Activated B cell treated with CpG ODN at 0.5 μM for 24 hours (primary cell): ENCODE measurements at regions not wholly inside any gene's neighbourhood (a gene's known extent, or its start where the extent isn't known, plus 50 kb on each side); places are given as distances from the start of the nearest gene placed in this dataset.

Experiments used
- ATAC-seq: fragments of 200-7000 bp; cut with Tn5 transposase; one replicate; pipeline ENCODE4 v1.10.0; 2021; ENCODE audit warnings: low read depth, mild to moderate bottlenecking, moderate library complexity
- CTCF ChIA-PET: fragments of 350-600 bp; sonication (Branson Sonifier 250); formaldehyde crosslinking; loops from one replicate; lab custom pipeline; 2021; ENCODE audit warnings: antibody characterized with exemption; lab: Charles Lee
- POLR2A ChIA-PET: fragments of 350-600 bp; sonication (Branson Sonifier 250); formaldehyde crosslinking; loops from one replicate; lab custom pipeline; 2021; ENCODE audit warnings: antibody characterized with exemption; lab: Charles Lee
- DNase-seq: peaks from one replicate; pipeline ENCODE4 v3.0.0; 2022
- H3K27ac Mint-ChIP-seq: one replicate; pipeline ENCODE4 v1.8.0; 2020; ENCODE audit warnings: mixed read lengths
- H3K27me3 Mint-ChIP-seq: one replicate; pipeline ENCODE4 v1.8.0; 2021; ENCODE audit warnings: mixed read lengths
- H3K36me3 Mint-ChIP-seq: one replicate; pipeline ENCODE4 v1.8.0; 2021; ENCODE audit warnings: low read depth, mixed read lengths
- H3K4me1 Mint-ChIP-seq: one replicate; pipeline ENCODE4 v1.8.0; 2021; ENCODE audit warnings: mixed read lengths
- H3K4me3 Mint-ChIP-seq: one replicate; pipeline ENCODE4 v1.8.0; 2020; ENCODE audit warnings: mild to moderate bottlenecking, mixed read lengths
- H3K9me3 Mint-ChIP-seq: one replicate; pipeline ENCODE4 v1.8.0; 2020; ENCODE audit warnings: mixed read lengths
- intact Hi-C: fragments of 100-400 bp; cut with micrococcal nuclease; formaldehyde crosslinking; loops from one replicate; pipeline ENCODE4 v1.15.1; 2024
- TF ChIP-seq, protein P1 (sequence below): fragments of 200-600 bp; IDR thresholded peaks from one replicate; pipeline ENCODE4 v1.8.0; 2022; ENCODE audit warnings: antibody characterized with exemption, mild to moderate bottlenecking

DNA sequence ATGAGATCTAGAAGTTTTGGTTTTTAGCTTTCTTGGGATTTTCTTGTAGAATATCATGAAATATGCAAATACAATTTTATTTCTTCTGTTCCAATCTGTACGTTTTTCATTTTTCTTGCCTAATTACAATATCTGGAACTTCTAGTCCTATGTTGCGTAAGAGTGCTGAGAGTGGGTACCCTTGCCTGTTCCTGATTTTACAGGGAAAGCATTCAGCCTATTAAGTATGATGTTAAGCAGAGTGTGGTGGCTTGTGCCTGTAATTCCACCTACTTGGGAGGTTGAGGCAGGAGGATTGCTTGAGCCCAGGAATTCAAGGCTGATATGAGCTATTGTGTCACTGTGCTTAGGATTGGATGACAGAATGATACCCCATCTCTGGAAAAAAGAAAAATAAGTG, 210.2 kb upstream of the ITGA1 start:
- ATAC-seq (no peak), DNase-seq (no peak)
- TF ChIP-seq, protein P1, sequence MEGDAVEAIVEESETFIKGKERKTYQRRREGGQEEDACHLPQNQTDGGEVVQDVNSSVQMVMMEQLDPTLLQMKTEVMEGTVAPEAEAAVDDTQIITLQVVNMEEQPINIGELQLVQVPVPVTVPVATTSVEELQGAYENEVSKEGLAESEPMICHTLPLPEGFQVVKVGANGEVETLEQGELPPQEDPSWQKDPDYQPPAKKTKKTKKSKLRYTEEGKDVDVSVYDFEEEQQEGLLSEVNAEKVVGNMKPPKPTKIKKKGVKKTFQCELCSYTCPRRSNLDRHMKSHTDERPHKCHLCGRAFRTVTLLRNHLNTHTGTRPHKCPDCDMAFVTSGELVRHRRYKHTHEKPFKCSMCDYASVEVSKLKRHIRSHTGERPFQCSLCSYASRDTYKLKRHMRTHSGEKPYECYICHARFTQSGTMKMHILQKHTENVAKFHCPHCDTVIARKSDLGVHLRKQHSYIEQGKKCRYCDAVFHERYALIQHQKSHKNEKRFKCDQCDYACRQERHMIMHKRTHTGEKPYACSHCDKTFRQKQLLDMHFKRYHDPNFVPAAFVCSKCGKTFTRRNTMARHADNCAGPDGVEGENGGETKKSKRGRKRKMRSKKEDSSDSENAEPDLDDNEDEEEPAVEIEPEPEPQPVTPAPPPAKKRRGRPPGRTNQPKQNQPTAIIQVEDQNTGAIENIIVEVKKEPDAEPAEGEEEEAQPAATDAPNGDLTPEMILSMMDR = no peak
- Mint-ChIP-seq H3K36me3 (no peaks in the 10 kb centered on the region), H3K4me3 (no peak overlapping the region), H3K27ac (no peak overlapping the region), H3K9me3 (peaks cover 11% of the 10 kb centered on the region), H3K27me3 (no peaks in the 10 kb centered on the region), H3K4me1 (no peaks in the 10 kb centered on the region)
- intact Hi-C loops = no loop called here
- ChIA-PET POLR2A (no interaction called here), CTCF (no interaction called here)

DNA sequence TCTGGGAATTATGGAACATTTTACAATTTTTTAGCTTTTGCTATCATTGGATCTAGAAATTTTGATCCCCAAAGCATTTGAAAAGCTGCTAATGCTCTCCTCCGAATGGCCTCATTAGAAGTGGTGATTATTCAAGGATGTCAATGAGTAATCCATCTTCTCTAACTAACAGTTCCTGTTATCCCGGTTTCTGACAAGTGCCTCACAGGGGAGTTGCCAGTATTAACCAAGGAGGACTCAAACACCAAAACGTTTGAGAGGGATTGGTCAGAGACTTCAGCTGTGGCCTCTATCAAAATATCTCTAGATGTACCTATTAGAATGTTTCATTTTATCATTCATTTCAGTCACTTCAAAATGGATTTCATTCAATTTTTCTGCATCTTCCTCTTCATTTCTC, 208.3 kb upstream of the ITGA1 start:
- Mint-ChIP-seq H3K9me3 (peaks cover 11% of the 10 kb centered on the region), H3K36me3 (no peaks in the 10 kb centered on the region), H3K27ac (no peak overlapping the region), H3K4me1 (no peaks in the 10 kb centered on the region), H3K4me3 (no peak overlapping the region), H3K27me3 (no peaks in the 10 kb centered on the region)
- DNase-seq (no peak), ATAC-seq (no peak)
- ChIA-PET CTCF (no interaction called here), POLR2A (no interaction called here)
- TF ChIP-seq, protein P1 = no peak
- intact Hi-C loops = no loop called here

DNA sequence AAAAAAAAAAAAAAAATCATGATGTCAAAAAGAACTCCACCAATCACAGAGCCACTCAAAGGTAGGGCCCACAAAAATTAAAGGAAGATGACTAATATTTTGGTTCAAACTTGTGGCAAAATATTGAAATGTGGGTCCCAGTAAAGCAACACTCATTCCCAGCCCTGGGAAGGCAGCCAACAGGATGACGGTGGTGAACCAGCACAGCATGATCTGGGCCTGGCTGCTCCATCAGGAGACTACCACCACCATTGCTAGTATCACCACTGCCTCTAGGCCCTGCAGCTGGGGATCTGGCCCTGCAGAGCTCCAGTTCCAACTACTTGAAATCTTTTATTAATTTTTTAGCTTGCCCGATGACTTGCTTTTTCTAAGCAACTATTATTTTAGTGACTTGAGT, 206.8 kb upstream of the ITGA1 start:
- ChIA-PET POLR2A (no interaction called here), CTCF (no interaction called here)
- ATAC-seq = no peak
- Mint-ChIP-seq H3K4me3 (no peak overlapping the region), H3K36me3 (no peaks in the 10 kb centered on the region), H3K27ac (no peak overlapping the region), H3K9me3 (peaks cover 9% of the 10 kb centered on the region), H3K4me1 (no peaks in the 10 kb centered on the region), H3K27me3 (no peaks in the 10 kb centered on the region)
- DNase-seq = no peak
- intact Hi-C loops = no loop called here
- TF ChIP-seq, protein P1 = no peak

DNA sequence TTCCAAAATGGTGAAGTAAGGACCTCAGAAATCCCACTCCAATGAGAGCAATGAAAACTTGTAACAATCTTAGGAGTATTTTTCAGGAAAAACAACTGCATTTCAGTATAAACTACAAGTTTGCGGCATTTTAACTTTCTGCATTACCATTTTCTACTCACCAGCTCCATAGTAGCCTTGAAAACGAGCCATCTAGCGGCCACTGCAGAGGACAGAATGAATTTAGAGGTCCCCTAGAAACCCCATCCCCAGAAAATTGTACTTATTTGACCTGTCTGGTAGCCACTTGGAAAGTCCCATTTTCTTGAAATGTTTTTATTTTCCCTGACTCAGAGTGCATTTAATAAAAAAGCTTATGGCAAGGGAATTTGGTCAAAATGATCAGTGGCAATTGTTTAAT, 205.4 kb upstream of the ITGA1 start:
- Mint-ChIP-seq H3K4me3 (no peak overlapping the region), H3K4me1 (no peaks in the 10 kb centered on the region), H3K9me3 (peaks cover 9% of the 10 kb centered on the region), H3K27me3 (no peaks in the 10 kb centered on the region), H3K27ac (no peak overlapping the region), H3K36me3 (no peaks in the 10 kb centered on the region)
- TF ChIP-seq, protein P1 = no peak
- POLR2A ChIA-PET = no interaction called here
- DNase-seq = no peak
- no peak for ATAC-seq
- intact Hi-C loops = no loop called here
- CTCF ChIA-PET = no interaction called here

DNA sequence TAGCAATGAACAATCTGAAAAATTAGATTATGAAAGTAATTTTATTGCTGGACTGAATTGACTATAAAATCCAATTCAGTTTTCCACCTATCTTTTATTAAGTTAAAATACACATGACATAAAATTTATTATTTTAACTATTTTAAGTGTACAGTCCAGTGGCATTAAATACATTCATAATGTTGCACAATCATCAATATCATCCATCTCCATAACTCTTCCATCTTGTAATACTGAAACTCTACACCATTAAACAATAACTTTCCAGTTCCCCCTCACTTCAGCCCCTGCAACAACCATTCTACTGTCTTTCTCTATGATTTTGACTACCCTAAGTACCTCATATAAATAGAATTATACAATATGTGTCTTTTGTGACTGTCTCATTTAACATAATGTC, 200.6 kb upstream of the ITGA1 start:
- Mint-ChIP-seq H3K9me3 (no peaks in the 10 kb centered on the region), H3K27me3 (no peaks in the 10 kb centered on the region), H3K36me3 (no peaks in the 10 kb centered on the region), H3K4me1 (no peaks in the 10 kb centered on the region), H3K27ac (no peak overlapping the region), H3K4me3 (no peak overlapping the region)
- intact Hi-C loops = no loop called here
- no peak for ATAC-seq
- CTCF ChIA-PET = no interaction called here
- no peak for DNase-seq
- TF ChIP-seq, protein P1 = no peak
- POLR2A ChIA-PET = no interaction called here
